Peyer's patch (tissue), 4 donors: ENCODE measurements at regions not wholly inside any gene's neighbourhood (a gene's known extent, or its start where the extent isn't known, plus 50 kb on each side); places are given as distances from the start of the nearest gene placed in this dataset.

Experiments used
- POLR2A ChIP-seq, 2 donors: fragments of 450-650 bp; IDR thresholded peaks; one replicate each; pipeline ENCODE4 v1.5.1; 2017; ENCODE audit warnings: antibody characterized with exemption in 2 of 2, mild to moderate bottlenecking in 2 of 2, moderate library complexity in 2 of 2
- TF ChIP-seq, protein P1 (sequence below), 6 experiments: fragments of 450-650 bp in 4 of 6; fragments of 200-600 bp in 2 of 6; sonication (generic) in 1 of 6; IDR thresholded peaks; one replicate each; pipeline ENCODE4 v1.5.1; 2017 to 2019; ENCODE audit warnings: antibody characterized with exemption in 6 of 6, mild to moderate bottlenecking in 3 of 6, moderate library complexity in 1 of 6

DNA sequence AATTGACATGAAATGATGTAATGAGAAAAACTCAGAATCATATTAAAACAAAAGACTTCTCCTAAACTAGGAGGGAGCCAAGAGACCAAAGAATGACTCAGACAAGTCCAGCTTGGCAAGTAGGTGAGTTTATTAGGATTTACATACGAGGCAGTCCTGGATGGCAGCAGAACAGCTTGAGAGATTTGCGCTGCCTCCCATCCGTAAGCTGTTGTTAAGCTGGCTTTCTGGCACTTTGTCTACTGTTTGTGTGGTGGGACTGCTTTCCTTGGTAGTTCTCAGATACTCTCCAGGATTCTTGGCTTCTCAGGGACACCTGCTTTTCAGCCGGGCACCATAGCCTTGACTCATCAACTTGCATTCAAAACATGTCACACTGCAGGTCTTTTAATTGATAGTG is 57.6 kb downstream of the COX7C start:
- TF ChIP-seq, protein P1, sequence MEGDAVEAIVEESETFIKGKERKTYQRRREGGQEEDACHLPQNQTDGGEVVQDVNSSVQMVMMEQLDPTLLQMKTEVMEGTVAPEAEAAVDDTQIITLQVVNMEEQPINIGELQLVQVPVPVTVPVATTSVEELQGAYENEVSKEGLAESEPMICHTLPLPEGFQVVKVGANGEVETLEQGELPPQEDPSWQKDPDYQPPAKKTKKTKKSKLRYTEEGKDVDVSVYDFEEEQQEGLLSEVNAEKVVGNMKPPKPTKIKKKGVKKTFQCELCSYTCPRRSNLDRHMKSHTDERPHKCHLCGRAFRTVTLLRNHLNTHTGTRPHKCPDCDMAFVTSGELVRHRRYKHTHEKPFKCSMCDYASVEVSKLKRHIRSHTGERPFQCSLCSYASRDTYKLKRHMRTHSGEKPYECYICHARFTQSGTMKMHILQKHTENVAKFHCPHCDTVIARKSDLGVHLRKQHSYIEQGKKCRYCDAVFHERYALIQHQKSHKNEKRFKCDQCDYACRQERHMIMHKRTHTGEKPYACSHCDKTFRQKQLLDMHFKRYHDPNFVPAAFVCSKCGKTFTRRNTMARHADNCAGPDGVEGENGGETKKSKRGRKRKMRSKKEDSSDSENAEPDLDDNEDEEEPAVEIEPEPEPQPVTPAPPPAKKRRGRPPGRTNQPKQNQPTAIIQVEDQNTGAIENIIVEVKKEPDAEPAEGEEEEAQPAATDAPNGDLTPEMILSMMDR (IDR thresholded peaks at IDR 0.05) = no peak
- TF ChIP-seq POLR2A (IDR thresholded peaks at IDR 0.05) = no peak
